Neural cell (in vitro differentiated cells): ENCODE measurements at regions not wholly inside any gene's neighbourhood (a gene's known extent, or its start where the extent isn't known, plus 50 kb on each side); places are given as distances from the start of the nearest gene placed in this dataset.

Source experiments
- H2AFZ ChIP-seq: fragments of 200-600, 300-800 bp; sonication (generic), shearing (Covaris generic); 2 replicates; pipeline ENCODE4 v1.6.0; 2014; ENCODE audit warnings: low read depth, mild to moderate bottlenecking, antibody characterized with exemption, low read length, moderate library complexity
- H3F3A ChIP-seq: fragments of 200-600 bp; shearing (Covaris generic); 2 replicates; pipeline ENCODE4 v1.6.1; 2016; ENCODE audit warnings: mild to moderate bottlenecking, moderate library complexity, mixed read lengths, antibody characterized with exemption, low read length; ENCODE audit not compliant: insufficient read depth, poor library complexity, severe bottlenecking
- H3K27ac ChIP-seq: fragments of 200-600, 300-800 bp; sonication (generic), shearing (Covaris generic); 2 replicates; pipeline ENCODE4 v1.5.1; 2014; ENCODE audit warnings: mild to moderate bottlenecking, low read length, moderate library complexity
- H3K27me3 ChIP-seq: fragments of 300-800, 200-600 bp; sonication (generic), shearing (Covaris generic); 2 replicates; pipeline ENCODE4 v1.6.0; 2014; ENCODE audit warnings: mild to moderate bottlenecking, low read depth, low read length, moderate library complexity; ENCODE audit not compliant: insufficient read depth
- H3K36me3 ChIP-seq: fragments of 300-800, 200-600 bp; sonication (generic), shearing (Covaris generic); 2 replicates; pipeline ENCODE4 v1.5.1; 2014; ENCODE audit warnings: mild to moderate bottlenecking, antibody characterized with exemption, low read length, moderate library complexity; ENCODE audit not compliant: insufficient read depth
- H3K4me2 ChIP-seq: fragments of 300-800, 200-600 bp; sonication (generic), shearing (Covaris generic); 2 replicates; pipeline ENCODE4 v1.6.0; 2014; ENCODE audit warnings: mild to moderate bottlenecking, low read length
- H3K4me3 ChIP-seq: fragments of 300-800, 200-600 bp; sonication (generic), shearing (Covaris generic); 2 replicates; pipeline ENCODE4 v1.5.1; 2014; ENCODE audit warnings: mild to moderate bottlenecking, low read length, moderate library complexity
- H3K79me2 ChIP-seq: fragments of 200-600 bp; shearing (Covaris generic); replicated peaks from 2 replicates; pipeline ENCODE4 v1.6.0; 2014; ENCODE audit warnings: mild to moderate bottlenecking, low read length, moderate library complexity; ENCODE audit not compliant: insufficient read depth
- H3K9ac ChIP-seq: fragments of 300-800, 200-600 bp; sonication (generic), shearing (Covaris generic); 2 replicates; pipeline ENCODE4 v1.6.1; 2016; ENCODE audit warnings: mild to moderate bottlenecking, low read length, mixed read lengths
- H3K9me2 ChIP-seq: fragments of 200-600 bp; shearing (Covaris generic); 2 replicates; pipeline ENCODE4 v1.6.1; 2016; ENCODE audit warnings: mild to moderate bottlenecking, low read length, mixed read lengths; ENCODE audit not compliant: insufficient read depth
- H3K9me3 ChIP-seq: fragments of 200-600, 300-800 bp; sonication (generic), shearing (Covaris generic); 2 replicates; pipeline ENCODE4 v1.6.1; 2016; ENCODE audit warnings: mild to moderate bottlenecking, mixed run types, low read length, moderate library complexity, mixed read lengths
- H4K20me1 ChIP-seq: fragments of 200-600 bp; shearing (Covaris generic); 2 replicates; pipeline ENCODE4 v1.6.1; 2016; ENCODE audit warnings: mild to moderate bottlenecking, mixed run types; ENCODE audit not compliant: insufficient read depth
- CTCF ChIP-seq: fragments of 450-650 bp; IDR thresholded peaks from 2 replicates; pipeline ENCODE4 v1.5.1; 2014; ENCODE audit warnings: antibody characterized with exemption, mild to moderate bottlenecking, moderate library complexity; ENCODE audit not compliant: poor library complexity, severe bottlenecking
- EP300 ChIP-seq: fragments of 450-650 bp; conservative IDR thresholded peaks from 2 replicates; pipeline ENCODE4 v1.6.1; 2014; ENCODE audit warnings: antibody characterized with exemption, mild to moderate bottlenecking, moderate library complexity; ENCODE audit not compliant: poor library complexity, severe bottlenecking
- EZH2 ChIP-seq: fragments of 200-600, 300-800 bp; shearing (Covaris generic), sonication (generic); IDR thresholded peaks from 2 replicates; pipeline ENCODE4 v1.6.1; 2014; ENCODE audit warnings: antibody characterized with exemption, low read length, borderline replicate concordance, mild to moderate bottlenecking; ENCODE audit not compliant: insufficient read depth, poor library complexity, severe bottlenecking
- MXI1 ChIP-seq: fragments of 450-650 bp; conservative IDR thresholded peaks from 2 replicates; pipeline ENCODE4 v1.6.1; 2014; ENCODE audit warnings: antibody characterized with exemption, mild to moderate bottlenecking; ENCODE audit not compliant: poor library complexity, severe bottlenecking
- POLR2AphosphoS5 ChIP-seq: IDR thresholded peaks from 2 replicates; pipeline ENCODE4 v1.6.1; 2012
- RAD21 ChIP-seq: fragments of 450-650 bp; conservative IDR thresholded peaks from 2 replicates; pipeline ENCODE4 v1.6.1; 2014; ENCODE audit warnings: antibody characterized with exemption, mild to moderate bottlenecking, moderate library complexity
- REST ChIP-seq: IDR thresholded peaks from 2 replicates; pipeline ENCODE4 v1.6.1; 2012; ENCODE audit warnings: borderline replicate concordance
- SMC3 ChIP-seq: fragments of 450-650 bp; conservative IDR thresholded peaks from 2 replicates; pipeline ENCODE4 v1.6.1; 2014; ENCODE audit warnings: antibody characterized with exemption, mild to moderate bottlenecking, moderate library complexity; ENCODE audit not compliant: poor library complexity
- TAF1 ChIP-seq: IDR thresholded peaks from 2 replicates; pipeline ENCODE4 v1.6.1; 2012; ENCODE audit warnings: low read depth

GRCh38 chr4:32002037-32002747 lies 1282.0 kb downstream of the PCDH7 start:
- H2AFZ ChIP-seq, result no peak overlapping the region
- H3K79me2 ChIP-seq, result no peaks in the 10 kb centered on the region
- H3K9me3 ChIP-seq, result no peaks in the 10 kb centered on the region
- no peak overlapping the region for H3K4me2 ChIP-seq
- no peaks in the 10 kb centered on the region for H4K20me1 ChIP-seq
- no peaks in the 10 kb centered on the region for H3F3A ChIP-seq
- no peak overlapping the region for H3K27ac ChIP-seq
- H3K27me3 ChIP-seq, result no peaks in the 10 kb centered on the region
- H3K9ac ChIP-seq, result no peak overlapping the region
- no peaks in the 10 kb centered on the region for H3K36me3 ChIP-seq
- no peak for TF ChIP-seq EP300
- TF ChIP-seq MXI1, result no peak
- no peak for TF ChIP-seq EZH2
- TF ChIP-seq REST, result no peak
- TF ChIP-seq TAF1, result no peak
- no peak for TF ChIP-seq POLR2AphosphoS5
- no peak for TF ChIP-seq RAD21
- no peak overlapping the region for H3K4me3 ChIP-seq
- no peaks in the 10 kb centered on the region for H3K9me2 ChIP-seq

- H2AFZ ChIP-seq, result no peak overlapping the region
- H3K4me2 ChIP-seq, result no peak overlapping the region
- no peaks in the 10 kb centered on the region for H3F3A ChIP-seq
- H3K9ac ChIP-seq, result no peak overlapping the region
- no peak overlapping the region for H3K4me3 ChIP-seq
- no peaks in the 10 kb centered on the region for H3K9me2 ChIP-seq
- TF ChIP-seq POLR2AphosphoS5 (no peak), EZH2 (no peak), TAF1 (no peak), SMC3 (no peak), MXI1 (no peak), RAD21 (no peak), CTCF (no peak), EP300 (no peak), REST (no peak)
- no peaks in the 10 kb centered on the region for H3K27me3 ChIP-seq
- no peak overlapping the region for H3K27ac ChIP-seq
- H3K36me3 ChIP-seq, result no peaks in the 10 kb centered on the region
- H4K20me1 ChIP-seq, result no peaks in the 10 kb centered on the region
- H3K9me3 ChIP-seq, result no peaks in the 10 kb centered on the region
- no peaks in the 10 kb centered on the region for H3K79me2 ChIP-seq
Measured at GRCh38 chr4:32003548-32003947, 1283.4 kb downstream of the PCDH7 start.
